ENCODE measurements at regions not wholly inside any gene's neighbourhood (a gene's known extent, or its start where the extent isn't known, plus 50 kb on each side); places are given as distances from the start of the nearest gene placed in this dataset.
"Not testable (repeated sequence)": the region's sequence is repeated elsewhere in the genome, so short reads cannot be mapped to it uniquely, and the experiment has no call there.

DNA sequence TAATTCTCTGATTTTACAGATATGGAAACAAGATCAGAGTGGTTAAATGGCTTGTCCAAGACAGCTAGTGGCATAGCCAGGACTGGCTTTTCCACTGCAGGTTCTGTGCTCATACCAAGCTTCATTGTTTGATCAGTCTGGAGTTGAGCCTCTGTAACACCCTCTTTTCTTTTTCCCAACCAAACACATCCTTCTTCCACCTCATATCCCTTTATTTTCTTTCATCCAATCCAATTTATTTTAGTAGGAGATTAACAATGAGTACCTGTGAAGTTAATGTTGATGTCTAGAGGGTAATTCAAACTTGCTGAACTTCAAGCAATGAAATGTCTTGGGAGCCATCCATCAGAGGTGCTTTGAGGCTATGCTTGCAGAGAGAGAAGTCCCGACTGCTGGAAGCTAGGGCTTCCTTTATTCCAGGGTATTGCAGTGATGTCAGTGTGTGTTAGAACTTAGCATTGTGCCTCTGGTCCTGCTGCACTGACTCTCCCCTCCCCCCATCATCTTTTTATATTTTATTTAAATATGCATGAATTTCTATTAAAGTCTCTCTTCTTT, 452.1 kb upstream of the PDE3A start (continued):
- TF ChIP-seq, protein P1, sequence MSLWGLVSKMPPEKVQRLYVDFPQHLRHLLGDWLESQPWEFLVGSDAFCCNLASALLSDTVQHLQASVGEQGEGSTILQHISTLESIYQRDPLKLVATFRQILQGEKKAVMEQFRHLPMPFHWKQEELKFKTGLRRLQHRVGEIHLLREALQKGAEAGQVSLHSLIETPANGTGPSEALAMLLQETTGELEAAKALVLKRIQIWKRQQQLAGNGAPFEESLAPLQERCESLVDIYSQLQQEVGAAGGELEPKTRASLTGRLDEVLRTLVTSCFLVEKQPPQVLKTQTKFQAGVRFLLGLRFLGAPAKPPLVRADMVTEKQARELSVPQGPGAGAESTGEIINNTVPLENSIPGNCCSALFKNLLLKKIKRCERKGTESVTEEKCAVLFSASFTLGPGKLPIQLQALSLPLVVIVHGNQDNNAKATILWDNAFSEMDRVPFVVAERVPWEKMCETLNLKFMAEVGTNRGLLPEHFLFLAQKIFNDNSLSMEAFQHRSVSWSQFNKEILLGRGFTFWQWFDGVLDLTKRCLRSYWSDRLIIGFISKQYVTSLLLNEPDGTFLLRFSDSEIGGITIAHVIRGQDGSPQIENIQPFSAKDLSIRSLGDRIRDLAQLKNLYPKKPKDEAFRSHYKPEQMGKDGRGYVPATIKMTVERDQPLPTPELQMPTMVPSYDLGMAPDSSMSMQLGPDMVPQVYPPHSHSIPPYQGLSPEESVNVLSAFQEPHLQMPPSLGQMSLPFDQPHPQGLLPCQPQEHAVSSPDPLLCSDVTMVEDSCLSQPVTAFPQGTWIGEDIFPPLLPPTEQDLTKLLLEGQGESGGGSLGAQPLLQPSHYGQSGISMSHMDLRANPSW (CRISPR knock-in tag; conservative IDR thresholded peaks at IDR 0.05; ENCODE audit: low read depth), result no peak
- no peak for TF ChIP-seq HMGXB4 (CRISPR knock-in tag; IDR thresholded peaks at IDR 0.05)

GRCh38 chr12:19916974-19917373, 451.4 kb upstream of the PDE3A start:
- POLR2A ChIA-PET, result interaction anchor here (0.7 kb wide), 1 partner anchor 38 kb away, joined by 3 read pairs; no protein-coding TSS in a partner anchor
- TF ChIP-seq FOXP1 (CRISPR knock-in tag; IDR thresholded peaks at IDR 0.05; ENCODE audit: borderline replicate concordance), result no peak
- no peak for TF ChIP-seq PRRX2 (CRISPR knock-in tag; IDR thresholded peaks at IDR 0.05)
- no peak for TF ChIP-seq NFYB (CRISPR knock-in tag; conservative IDR thresholded peaks at IDR 0.05; ENCODE audit: low read depth)
- TF ChIP-seq SP1 (CRISPR knock-in tag; conservative IDR thresholded peaks at IDR 0.05), result no peak
- TF ChIP-seq KAT7 (CRISPR knock-in tag; IDR thresholded peaks at IDR 0.05; ENCODE audit: borderline replicate concordance), result no peak
- TF ChIP-seq ZNF281 (CRISPR knock-in tag; IDR thresholded peaks at IDR 0.05), result no peak
- TF ChIP-seq PREB (CRISPR knock-in tag; IDR thresholded peaks at IDR 0.05; ENCODE audit: borderline replicate concordance), result no peak
- no peak for TF ChIP-seq JUN (CRISPR knock-in tag; IDR thresholded peaks at IDR 0.05)
- no peak for TF ChIP-seq MXD4 (CRISPR knock-in tag; IDR thresholded peaks at IDR 0.05; ENCODE audit: borderline replicate concordance)
- TF ChIP-seq, protein P1 (CRISPR knock-in tag; conservative IDR thresholded peaks at IDR 0.05; ENCODE audit: low read depth), result no peak
- no peak for TF ChIP-seq NR1H2 (CRISPR knock-in tag; IDR thresholded peaks at IDR 0.05)
- TF ChIP-seq ATF3 (CRISPR knock-in tag; conservative IDR thresholded peaks at IDR 0.05), result no peak
- TF ChIP-seq NFATC4 (CRISPR knock-in tag; IDR thresholded peaks at IDR 0.05), result no peak
- no peak for TF ChIP-seq ESRRA (CRISPR knock-in tag; IDR thresholded peaks at IDR 0.05; ENCODE audit: borderline replicate concordance)
- no peak for TF ChIP-seq ZNF423 (CRISPR knock-in tag; IDR thresholded peaks at IDR 0.05)
- no peak for TF ChIP-seq CREM (CRISPR knock-in tag; IDR thresholded peaks at IDR 0.05)
- no peak for TF ChIP-seq OVOL2 (CRISPR knock-in tag; IDR thresholded peaks at IDR 0.05; ENCODE audit: borderline replicate concordance)
- Mint-ChIP-seq H3K4me1 (peaks cover 40% of the 10 kb centered on the region), H3K4me3 (no peak overlapping the region), H3K9me3 (peaks cover 3% of the 10 kb centered on the region; the same call in 1 of the 2 replicates), H3K27me3 (ENCODE audit: low read depth) (no peaks in the 10 kb centered on the region), H3K27ac (no peak overlapping the region), H3K36me3 (no peaks in the 10 kb centered on the region)
- DNase-seq (ENCODE audit: low spot score) (no peak), ATAC-seq (no peak)
- CTCF ChIA-PET, result interaction anchor here (0.7 to 2.1 kb wide), 6 partner anchors 12 to 708 kb away, joined by 3 to 8 read pairs (median 5); no protein-coding TSS in a partner anchor

- H3K4me3 Mint-ChIP-seq; ATAC-seq; H3K9me3 Mint-ChIP-seq; CTCF ChIA-PET; POLR2A ChIA-PET; H3K36me3 Mint-ChIP-seq; H3K27ac Mint-ChIP-seq; H3K27me3 Mint-ChIP-seq (ENCODE audit: low read depth); DNase-seq (ENCODE audit: low spot score): not testable (repeated sequence)
- H3K4me1 Mint-ChIP-seq, result peaks cover 11% of the 10 kb centered on the region
These were observed 446.6 kb upstream of the PDE3A start for GRCh38 chr12:19921716-19922115.
